Ishikawa (cell line): ENCODE measurements at regions not wholly inside any gene's neighbourhood (a gene's known extent, or its start where the extent isn't known, plus 50 kb on each side); places are given as distances from the start of the nearest gene placed in this dataset.

Experiments used
- CEBPB ChIP-seq: IDR thresholded peaks from 2 replicates; pipeline ENCODE4 v1.6.1; 2012
- CREB1 ChIP-seq: IDR thresholded peaks from 2 replicates; pipeline ENCODE4 v1.6.1; 2012; ENCODE audit warnings: low read depth
- EGR1 ChIP-seq: IDR thresholded peaks from 2 replicates; pipeline ENCODE4 v1.6.1; 2012
- EP300 ChIP-seq: IDR thresholded peaks from 2 replicates; pipeline ENCODE4 v1.6.1; 2012; ENCODE audit warnings: borderline replicate concordance
- FOXM1 ChIP-seq: IDR thresholded peaks from 2 replicates; pipeline ENCODE4 v1.6.1; 2012; ENCODE audit warnings: low read depth, borderline replicate concordance
- NFIC ChIP-seq: IDR thresholded peaks from 2 replicates; pipeline ENCODE4 v1.6.1; 2012
- RAD21 ChIP-seq: IDR thresholded peaks from 2 replicates; pipeline ENCODE4 v1.6.1; 2012; ENCODE audit warnings: low read depth
- REST ChIP-seq: IDR thresholded peaks from 2 replicates; pipeline ENCODE4 v1.6.1; 2012; ENCODE audit warnings: low read depth, mild to moderate bottlenecking
- TAF1 ChIP-seq: IDR thresholded peaks from 2 replicates; pipeline ENCODE4 v1.6.1; 2012; ENCODE audit warnings: low read depth, mild to moderate bottlenecking
- TCF12 ChIP-seq: IDR thresholded peaks from 2 replicates; pipeline ENCODE4 v1.6.1; 2012; ENCODE audit warnings: low read depth
- USF1 ChIP-seq: IDR thresholded peaks from 2 replicates; pipeline ENCODE4 v1.6.1; 2012
- YY1 ChIP-seq: IDR thresholded peaks from 2 replicates; pipeline ENCODE4 v1.6.1; 2012; ENCODE audit warnings: low read depth
- ZBTB7A ChIP-seq: IDR thresholded peaks from 2 replicates; pipeline ENCODE4 v1.6.1; 2012; ENCODE audit warnings: low read depth
- TF ChIP-seq, protein P1 (sequence below): IDR thresholded peaks from 2 replicates; pipeline ENCODE4 v1.6.1; 2012

GRCh38 chr5:57033503-57033902 is 81.6 kb upstream of the MIER3 start:
- TF ChIP-seq ZBTB7A: no peak
- no peak for TF ChIP-seq EP300
- TF ChIP-seq EGR1: no peak
- no peak for TF ChIP-seq TAF1
- TF ChIP-seq, protein P1, sequence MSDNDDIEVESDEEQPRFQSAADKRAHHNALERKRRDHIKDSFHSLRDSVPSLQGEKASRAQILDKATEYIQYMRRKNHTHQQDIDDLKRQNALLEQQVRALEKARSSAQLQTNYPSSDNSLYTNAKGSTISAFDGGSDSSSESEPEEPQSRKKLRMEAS: no peak
- no peak for TF ChIP-seq RAD21
- TF ChIP-seq CREB1: no peak
- no peak for TF ChIP-seq TCF12
- TF ChIP-seq YY1: no peak
- no peak for TF ChIP-seq REST
- no peak for TF ChIP-seq CEBPB
- no peak for TF ChIP-seq NFIC
- no peak for TF ChIP-seq FOXM1
- TF ChIP-seq USF1: no peak
